ENCODE measurements at regions not wholly inside any gene's neighbourhood (a gene's known extent, or its start where the extent isn't known, plus 50 kb on each side); places are given as distances from the start of the nearest gene placed in this dataset.

DNA sequence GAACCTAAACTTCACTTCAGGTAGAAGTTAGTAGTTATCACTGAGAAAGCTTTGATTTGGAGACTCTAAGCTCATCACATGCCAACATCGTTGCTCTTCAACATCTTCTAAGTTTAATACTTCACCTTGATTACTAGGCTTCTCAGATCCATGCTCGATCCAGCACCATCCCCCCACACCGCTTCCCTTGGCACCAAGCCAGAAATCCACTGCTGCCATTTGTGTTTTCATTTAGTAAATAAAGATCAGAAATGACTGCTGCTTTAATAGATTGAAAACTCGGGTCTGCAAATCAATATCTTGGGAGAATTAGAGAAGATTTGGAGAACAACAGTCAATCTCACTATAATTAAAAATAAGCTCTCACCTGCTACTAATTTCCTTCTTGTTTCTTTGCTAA, 214.7 kb upstream of the NR4A3 start:
- Histone ChIP-seq H3K4me3 (replicated peaks in 1 of 3; ENCODE audit: low read depth in 2 of 3, low read length in 3 of 3) (no peak overlapping the region), H3K9ac (ENCODE audit: insufficient read depth, low read length, poor library complexity, severe bottlenecking) (no peak overlapping the region), H3K27me3 (ENCODE audit: control insufficient read depth in 2 of 2, insufficient read depth in 2 of 2, low read length in 2 of 2) (no peaks in the 10 kb centered on the region), H4K20me1 (ENCODE audit: insufficient read depth, low read length) (no peaks in the 10 kb centered on the region), H3K27ac (ENCODE audit: low read depth in 1 of 2, low read length in 2 of 2) (no peak overlapping the region), H2AFZ (ENCODE audit: insufficient read depth, low read depth, low read length, poor library complexity, severe bottlenecking) (no peak overlapping the region), H3K4me1 (ENCODE audit: control insufficient read depth in 1 of 2, insufficient read depth in 2 of 2, low read length in 2 of 2) (no peaks in the 10 kb centered on the region), H3K36me3 (replicated peaks in 1 of 2; ENCODE audit: control insufficient read depth in 1 of 2, insufficient read depth in 2 of 2, low read length in 2 of 2) (no peaks in the 10 kb centered on the region), H3K9me3 (replicated peaks in 1 of 2; ENCODE audit: control insufficient read depth in 1 of 2, insufficient read depth in 1 of 2, low read length in 2 of 2) (no peaks in the 10 kb centered on the region), H3K79me2 (ENCODE audit: insufficient read depth, low read length) (no peaks in the 10 kb centered on the region), H3K4me2 (replicated peaks; ENCODE audit: extremely low read depth, low read length, poor library complexity, severe bottlenecking) (no peak overlapping the region)
- Mint-ChIP-seq H3K4me3 (no peak overlapping the region), H3K36me3 (no peaks in the 10 kb centered on the region), H3K27me3 (ENCODE audit: low read depth in 3 of 3) (peaks cover 0 to 6% (median 4%) of the 10 kb centered on the region in 3 donors), H3K9me3 (peaks cover 0 to 2% (median 0%) of the 10 kb centered on the region in 7 donors), H3K27ac (no peak overlapping the region), H3K4me1 (no peaks in the 10 kb centered on the region)
- intact Hi-C loops (cut with micrococcal nuclease), result no loop called here
- WGBS (ENCODE audit: insufficient coverage), result no CpG with 5 or more reads among the region's 4 CpGs
- DNase-seq, result no peak
- TF ChIP-seq, protein P1, sequence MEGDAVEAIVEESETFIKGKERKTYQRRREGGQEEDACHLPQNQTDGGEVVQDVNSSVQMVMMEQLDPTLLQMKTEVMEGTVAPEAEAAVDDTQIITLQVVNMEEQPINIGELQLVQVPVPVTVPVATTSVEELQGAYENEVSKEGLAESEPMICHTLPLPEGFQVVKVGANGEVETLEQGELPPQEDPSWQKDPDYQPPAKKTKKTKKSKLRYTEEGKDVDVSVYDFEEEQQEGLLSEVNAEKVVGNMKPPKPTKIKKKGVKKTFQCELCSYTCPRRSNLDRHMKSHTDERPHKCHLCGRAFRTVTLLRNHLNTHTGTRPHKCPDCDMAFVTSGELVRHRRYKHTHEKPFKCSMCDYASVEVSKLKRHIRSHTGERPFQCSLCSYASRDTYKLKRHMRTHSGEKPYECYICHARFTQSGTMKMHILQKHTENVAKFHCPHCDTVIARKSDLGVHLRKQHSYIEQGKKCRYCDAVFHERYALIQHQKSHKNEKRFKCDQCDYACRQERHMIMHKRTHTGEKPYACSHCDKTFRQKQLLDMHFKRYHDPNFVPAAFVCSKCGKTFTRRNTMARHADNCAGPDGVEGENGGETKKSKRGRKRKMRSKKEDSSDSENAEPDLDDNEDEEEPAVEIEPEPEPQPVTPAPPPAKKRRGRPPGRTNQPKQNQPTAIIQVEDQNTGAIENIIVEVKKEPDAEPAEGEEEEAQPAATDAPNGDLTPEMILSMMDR (IDR thresholded peaks at IDR 0.05), result no peak

- Histone ChIP-seq H4K20me1 (ENCODE audit: insufficient read depth, low read length) (no peaks in the 10 kb centered on the region), H3K27ac (ENCODE audit: low read depth in 1 of 2, low read length in 2 of 2) (no peak overlapping the region), H3K79me2 (ENCODE audit: insufficient read depth, low read length) (no peaks in the 10 kb centered on the region), H2AFZ (ENCODE audit: insufficient read depth, low read depth, low read length, poor library complexity, severe bottlenecking) (no peak overlapping the region), H3K36me3 (replicated peaks in 1 of 2; ENCODE audit: control insufficient read depth in 1 of 2, insufficient read depth in 2 of 2, low read length in 2 of 2) (no peaks in the 10 kb centered on the region), H3K4me1 (ENCODE audit: control insufficient read depth in 1 of 2, insufficient read depth in 2 of 2, low read length in 2 of 2) (no peaks in the 10 kb centered on the region), H3K9me3 (replicated peaks in 1 of 2; ENCODE audit: control insufficient read depth in 1 of 2, insufficient read depth in 1 of 2, low read length in 2 of 2) (no peaks in the 10 kb centered on the region), H3K9ac (ENCODE audit: insufficient read depth, low read length, poor library complexity, severe bottlenecking) (no peak overlapping the region), H3K4me3 (replicated peaks in 1 of 3; ENCODE audit: low read depth in 2 of 3, low read length in 3 of 3) (no peak overlapping the region), H3K4me2 (replicated peaks; ENCODE audit: extremely low read depth, low read length, poor library complexity, severe bottlenecking) (no peak overlapping the region), H3K27me3 (ENCODE audit: control insufficient read depth in 2 of 2, insufficient read depth in 2 of 2, low read length in 2 of 2) (no peaks in the 10 kb centered on the region)
- intact Hi-C loops (cut with micrococcal nuclease), result no loop called here
- no peaks in the 10 kb centered on the region for H3K36me3 Mint-ChIP-seq
- no peak for DNase-seq
- no peaks in the 10 kb centered on the region for H3K4me1 Mint-ChIP-seq
- TF ChIP-seq, protein P1 (IDR thresholded peaks at IDR 0.05), result no peak
- no peak overlapping the region for H3K4me3 Mint-ChIP-seq
- peaks cover 0 to 6% (median 4%) of the 10 kb centered on the region in 3 donors for H3K27me3 Mint-ChIP-seq (ENCODE audit: low read depth in 3 of 3)
- peak overlapping the region in 2 of 7 donors; percentile 68 to 70 for H3K27ac Mint-ChIP-seq
- no CpG with 5 or more reads among the region's 1 CpG for WGBS (ENCODE audit: insufficient coverage)
- H3K9me3 Mint-ChIP-seq, result no peaks in the 10 kb centered on the region
Observed at GRCh38 chr9:99607842-99608448, 213.7 kb upstream of the NR4A3 start.

Data from CD14-positive monocyte (primary cell).